B cell (primary cell): ENCODE measurements at regions not wholly inside any gene's neighbourhood (a gene's known extent, or its start where the extent isn't known, plus 50 kb on each side); places are given as distances from the start of the nearest gene placed in this dataset.

Source experiments
- ATAC-seq: fragments of 200-7000 bp; cut with Tn5 transposase; one replicate; pipeline ENCODE4 v1.10.0; 2021; ENCODE audit warnings: low read depth, mild to moderate bottlenecking, moderate number of reproducible peaks, moderate library complexity
- CTCF ChIA-PET: fragments of 350-600 bp; sonication (Branson Sonifier 250); formaldehyde crosslinking; loops from one replicate; lab custom pipeline; 2021; ENCODE audit warnings: antibody characterized with exemption, inconsistent platforms; lab: Charles Lee
- POLR2A ChIA-PET: fragments of 350-600 bp; sonication (Branson Sonifier 250); formaldehyde crosslinking; loops from one replicate; lab custom pipeline; 2021; ENCODE audit warnings: antibody characterized with exemption; lab: Charles Lee
- DNase-seq: peaks from one replicate; pipeline ENCODE4 v3.0.0; 2013
- H2AFZ ChIP-seq: 2 replicates; pipeline ENCODE4 v1.6.1; 2012; ENCODE audit warnings: mild to moderate bottlenecking, low read depth, low read length; ENCODE audit not compliant: insufficient read depth, poor library complexity, severe bottlenecking
- H3K27ac ChIP-seq, 2 donors: 1 replicate in 1 of 2; 2 replicates in 1 of 2; pipeline ENCODE4 v1.5.1; 2012 to 2013; ENCODE audit warnings: low read length in 2 of 2, mild to moderate bottlenecking in 2 of 2, moderate library complexity in 1 of 2
- H3K27me3 ChIP-seq, 4 experiments: fragments of 200-600 bp in 1 of 4; sonication (generic) in 1 of 4; replicated peaks in 1 of 4; 1 replicate in 2 of 4; 2 replicates in 2 of 4; pipeline versions ENCODE4 v1.6.1 to v1.7.0; 2013 to 2016; ENCODE audit warnings: low read length in 3 of 4, mild to moderate bottlenecking in 2 of 4, mixed read lengths in 1 of 4, moderate library complexity in 1 of 4; ENCODE audit not compliant: insufficient read depth in 4 of 4, control insufficient read depth in 3 of 4; ENCODE audit errors: control extremely low read depth in 1 of 4
- H3K36me3 ChIP-seq, 2 experiments: replicated peaks in 1 of 2; 1 replicate in 1 of 2; 2 replicates in 1 of 2; pipeline versions ENCODE4 v1.6.1 to v1.7.1; 2013; ENCODE audit warnings: low read length in 1 of 2; ENCODE audit not compliant: insufficient read depth in 2 of 2, control insufficient read depth in 1 of 2; ENCODE audit errors: control extremely low read depth in 1 of 2, extremely low read depth in 1 of 2
- H3K4me1 ChIP-seq, 2 donors: fragments of 200-600 bp in 1 of 2; sonication (generic) in 1 of 2; 1 replicate in 1 of 2; 2 replicates in 1 of 2; pipeline versions ENCODE4 v1.5.1 to v1.6.1; 2013 to 2017; ENCODE audit warnings: low read length in 2 of 2; ENCODE audit not compliant: control insufficient read depth in 2 of 2, insufficient read depth in 2 of 2
- H3K4me2 ChIP-seq: replicated peaks from 2 replicates; pipeline ENCODE3; 2012; ENCODE audit warnings: mild to moderate bottlenecking, low read depth, low read length; ENCODE audit not compliant: poor library complexity, severe bottlenecking
- H3K4me3 ChIP-seq, 5 experiments: fragments of 200-600 bp in 1 of 5; sonication (generic) in 1 of 5; 1 replicate in 3 of 5; 2 replicates in 2 of 5; pipeline versions ENCODE4 v1.5.1 to v1.7.0; 2011 to 2016; ENCODE audit warnings: low read length in 4 of 5, mild to moderate bottlenecking in 4 of 5, low read depth in 2 of 5, control low read depth in 1 of 5, moderate library complexity in 1 of 5; ENCODE audit not compliant: insufficient read depth in 1 of 5; ENCODE audit errors: control extremely low read depth in 1 of 5, extremely low read depth in 1 of 5
- H3K79me2 ChIP-seq: fragments of 200-600 bp; sonication (generic); one replicate; pipeline ENCODE4 v1.6.0; 2016; ENCODE audit warnings: low read length; ENCODE audit not compliant: control insufficient read depth, insufficient read depth
- H3K9ac ChIP-seq: fragments of 200-600 bp; sonication (generic); 2 replicates; pipeline ENCODE4 v1.6.1; 2017; ENCODE audit warnings: mild to moderate bottlenecking, low read length, moderate library complexity
- H3K9me3 ChIP-seq, 3 donors: one replicate each; pipeline versions ENCODE4 v1.6.1 to v1.7.1; 2013; ENCODE audit warnings: low read length in 2 of 3; ENCODE audit not compliant: control insufficient read depth in 2 of 3, insufficient read depth in 1 of 3; ENCODE audit errors: control extremely low read depth in 1 of 3
- H4K20me1 ChIP-seq: 2 replicates; pipeline ENCODE4 v1.6.0; 2012; ENCODE audit warnings: mild to moderate bottlenecking, low read length; ENCODE audit not compliant: insufficient read depth, control insufficient read depth, poor library complexity, severe bottlenecking
- H3K27ac Mint-ChIP-seq: one replicate; pipeline ENCODE4 v1.8.0; 2021; ENCODE audit warnings: mixed read lengths
- H3K27me3 Mint-ChIP-seq: one replicate; pipeline ENCODE4 v1.8.0; 2021; ENCODE audit warnings: mixed read lengths
- H3K4me1 Mint-ChIP-seq: one replicate; pipeline ENCODE4 v1.8.0; 2021; ENCODE audit warnings: mixed read lengths
- H3K4me3 Mint-ChIP-seq: one replicate; pipeline ENCODE4 v1.8.0; 2021; ENCODE audit warnings: mixed read lengths
- H3K9me3 Mint-ChIP-seq: one replicate; pipeline ENCODE4 v1.8.0; 2022; ENCODE audit warnings: mixed read lengths; ENCODE audit not compliant: insufficient read depth
- CTCF ChIP-seq: fragments of 200-600 bp; IDR thresholded peaks from one replicate; pipeline ENCODE4 v1.8.0; 2022; ENCODE audit warnings: antibody characterized with exemption, mild to moderate bottlenecking
- EZH2 ChIP-seq: IDR thresholded peaks from 2 replicates; pipeline ENCODE4 v1.6.1; 2012; ENCODE audit warnings: borderline replicate concordance, low read depth, mild to moderate bottlenecking, moderate library complexity, low read length; ENCODE audit not compliant: insufficient read depth, poor library complexity, severe bottlenecking
- WGBS: methylation state at CpG from one replicate; pipeline ENCODE4 v1.1.5; 2013; ENCODE audit warnings: missing lambda C conversion rate; ENCODE audit not compliant: insufficient coverage; 5-methylcytosine and 5-hydroxymethylcytosine counted together
- intact Hi-C: fragments of 100-400 bp; cut with micrococcal nuclease; formaldehyde crosslinking; loops from one replicate; pipeline ENCODE4 v1.10.0; 2022

DNA sequence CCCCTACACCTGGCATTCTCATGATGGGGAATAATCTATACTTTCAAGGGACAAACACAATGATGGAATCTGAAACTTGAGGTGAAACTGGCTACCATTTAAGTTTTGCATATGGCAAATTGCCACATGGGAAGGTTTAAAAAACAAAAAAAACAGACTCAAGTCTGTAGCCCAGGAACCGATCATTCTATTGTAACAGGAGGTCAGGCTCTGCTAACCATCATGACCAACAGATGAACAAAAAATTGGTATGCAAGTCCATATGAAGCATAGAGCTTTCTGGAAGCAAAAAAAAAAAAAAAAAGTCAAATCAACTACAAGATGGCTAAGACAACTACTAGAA, 594.3 kb upstream of the DIPK2B start:
- H4K20me1 ChIP-seq: no peaks in the 10 kb centered on the region
- H3K4me2 ChIP-seq: no peak overlapping the region
- no peak overlapping the region for H3K9ac ChIP-seq
- no peaks in the 10 kb centered on the region for H3K79me2 ChIP-seq
- no peaks in the 10 kb centered on the region for H3K27me3 Mint-ChIP-seq
- H3K9me3 Mint-ChIP-seq: no peaks in the 10 kb centered on the region
- ATAC-seq: no peak
- no peak for TF ChIP-seq CTCF
- TF ChIP-seq EZH2: no peak
- no peak overlapping the region for H3K4me3 ChIP-seq
- H3K4me1 ChIP-seq: no peaks in the 10 kb centered on the region
- no peak overlapping the region for H3K4me3 Mint-ChIP-seq
- no peak for DNase-seq
- POLR2A ChIA-PET: no interaction called here
- H3K27ac Mint-ChIP-seq: no peak overlapping the region
- WGBS: no CpG with 5 or more reads among the region's 1 CpG
- intact Hi-C loops: no loop called here
- no peak overlapping the region for H2AFZ ChIP-seq
- CTCF ChIA-PET: no interaction called here
- no peaks in the 10 kb centered on the region for H3K9me3 ChIP-seq
- no peaks in the 10 kb centered on the region for H3K36me3 ChIP-seq
- no peaks in the 10 kb centered on the region for H3K27me3 ChIP-seq
- H3K4me1 Mint-ChIP-seq: peaks cover 9% of the 10 kb centered on the region
- H3K27ac ChIP-seq: no peak overlapping the region

DNA sequence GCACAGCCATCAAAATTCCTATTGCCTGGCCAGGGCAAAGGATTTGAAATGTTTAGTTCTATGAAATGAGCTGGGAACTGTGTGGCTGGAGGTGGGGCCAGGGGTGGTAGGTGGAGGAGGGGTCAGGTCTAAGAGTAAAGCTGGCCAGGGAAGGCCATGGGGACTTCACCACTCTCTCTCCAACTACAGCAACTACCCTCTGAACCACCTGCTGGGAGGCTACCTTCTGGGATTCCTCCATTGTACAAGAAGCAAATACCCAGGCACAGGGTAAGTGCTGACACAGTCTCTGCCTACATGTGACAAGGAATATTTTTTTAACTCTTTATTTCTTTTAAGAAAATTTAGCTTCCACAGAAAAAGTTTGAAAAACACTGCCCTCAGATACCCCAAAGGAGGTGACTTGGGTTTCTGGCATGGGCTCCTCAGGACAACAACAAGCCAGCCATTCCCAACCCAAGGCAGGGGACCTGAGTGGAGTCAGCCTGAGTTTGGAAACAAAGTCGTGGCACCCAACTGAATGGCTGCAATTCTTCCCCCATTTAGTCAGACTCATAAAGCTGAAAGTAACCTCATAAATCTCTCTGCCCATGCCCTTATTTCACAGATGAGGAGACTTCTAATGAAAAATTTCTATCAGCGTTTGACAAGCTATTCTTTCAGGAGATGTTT, 593.8 kb upstream of the DIPK2B start:
- no peak for DNase-seq
- TF ChIP-seq CTCF: no peak
- no peak for TF ChIP-seq EZH2
- no peaks in the 10 kb centered on the region for H3K9me3 ChIP-seq
- H3K27ac ChIP-seq: no peak overlapping the region
- Mint-ChIP-seq H3K27ac (no peak overlapping the region), H3K9me3 (no peaks in the 10 kb centered on the region), H3K4me3 (no peak overlapping the region), H3K4me1 (peaks cover 9% of the 10 kb centered on the region), H3K27me3 (no peaks in the 10 kb centered on the region)
- no peak overlapping the region for H3K9ac ChIP-seq
- no peak overlapping the region for H3K4me2 ChIP-seq
- ATAC-seq: no peak
- no peaks in the 10 kb centered on the region for H3K36me3 ChIP-seq
- H4K20me1 ChIP-seq: no peaks in the 10 kb centered on the region
- intact Hi-C loops: no loop called here
- H2AFZ ChIP-seq: no peak overlapping the region
- no peak overlapping the region for H3K4me3 ChIP-seq
- no peaks in the 10 kb centered on the region for H3K79me2 ChIP-seq
- no peaks in the 10 kb centered on the region for H3K4me1 ChIP-seq
- POLR2A ChIA-PET: no interaction called here
- WGBS: no CpG with 5 or more reads among the region's 2 CpGs
- CTCF ChIA-PET: no interaction called here
- H3K27me3 ChIP-seq: no peaks in the 10 kb centered on the region
